Stimulated activated CD8-positive, alpha-beta memory T cell treated with anti-CD3 and anti-CD28 coated beads, Interleukin-4, amount 100 ng/mL, for 24 hours (primary cell): ENCODE measurements at regions not wholly inside any gene's neighbourhood (a gene's known extent, or its start where the extent isn't known, plus 50 kb on each side); places are given as distances from the start of the nearest gene placed in this dataset.

Source experiments
- DNase-seq: peaks from one replicate; pipeline ENCODE4 v3.0.0-alpha.2; 2020; ENCODE audit warnings: low read depth

- DNase-seq: no peak
Observed at GRCh38 chr10:130998046-130998435, 313.5 kb downstream of the TCERG1L start.

- DNase-seq: no peak
Observed at GRCh38 chr10:130998642-130999041, 312.9 kb downstream of the TCERG1L start.

GRCh38 chr10:130999376-131000202 is 311.9 kb downstream of the TCERG1L start:
- no peak for DNase-seq

- DNase-seq: no peak
Observed at GRCh38 chr10:131000244-131000643, 311.3 kb downstream of the TCERG1L start.

- DNase-seq: no peak
Observed at GRCh38 chr10:131000743-131001142, 310.8 kb downstream of the TCERG1L start.

- DNase-seq: no peak
Observed at GRCh38 chr10:131001438-131001837, 310.1 kb downstream of the TCERG1L start.

- no peak for DNase-seq
Observed at GRCh38 chr10:131002031-131002861, 309.3 kb downstream of the TCERG1L start.

GRCh38 chr10:131003455-131003854 is 308.1 kb downstream of the TCERG1L start:
- DNase-seq: no peak

- no peak for DNase-seq
Observed at GRCh38 chr10:131004276-131004675, 307.2 kb downstream of the TCERG1L start.

GRCh38 chr10:131006458-131007256 is 304.9 kb downstream of the TCERG1L start:
- DNase-seq: no peak

GRCh38 chr10:131009791-131010190 is 301.7 kb downstream of the TCERG1L start:
- no peak for DNase-seq

GRCh38 chr10:131010965-131011575 is 300.5 kb downstream of the TCERG1L start:
- no peak for DNase-seq

GRCh38 chr10:131011936-131012640 is 299.4 kb downstream of the TCERG1L start:
- DNase-seq: no peak

GRCh38 chr10:131012641-131012985 is 298.9 kb downstream of the TCERG1L start:
- no peak for DNase-seq

GRCh38 chr10:131013281-131013912 is 298.1 kb downstream of the TCERG1L start:
- no peak for DNase-seq

- DNase-seq: no peak
Observed at GRCh38 chr10:131014271-131014670, 297.2 kb downstream of the TCERG1L start.

GRCh38 chr10:131015271-131015670 is 296.2 kb downstream of the TCERG1L start:
- DNase-seq: no peak

- no peak for DNase-seq
Observed at GRCh38 chr10:131016556-131016955, 295.0 kb downstream of the TCERG1L start.

GRCh38 chr10:131017566-131018285 is 293.8 kb downstream of the TCERG1L start:
- DNase-seq: no peak

- no peak for DNase-seq
Observed at GRCh38 chr10:131018886-131019500, 292.5 kb downstream of the TCERG1L start.
